Trophoblast cell (in vitro differentiated cells and primary cell): ENCODE measurements at regions not wholly inside any gene's neighbourhood (a gene's known extent, or its start where the extent isn't known, plus 50 kb on each side); places are given as distances from the start of the nearest gene placed in this dataset.

Experiments
- DNase-seq, 2 donors: peaks; one replicate each; pipeline ENCODE4 v3.0.0-alpha.2; 2016
- H2AFZ ChIP-seq: 2 replicates; pipeline ENCODE4 v1.6.1; 2013; ENCODE audit warnings: low read length, moderate library complexity, mild to moderate bottlenecking; ENCODE audit not compliant: insufficient read depth, poor library complexity
- H2AK5ac ChIP-seq: 2 replicates; pipeline ENCODE4 v1.6.1; 2013; ENCODE audit warnings: mild to moderate bottlenecking, low read length
- H2BK120ac ChIP-seq: 2 replicates; pipeline ENCODE4 v1.6.1; 2013; ENCODE audit warnings: low read length, mild to moderate bottlenecking, moderate library complexity; ENCODE audit not compliant: insufficient read depth, poor library complexity
- H2BK12ac ChIP-seq: 2 replicates; pipeline ENCODE4 v1.6.1; 2013; ENCODE audit warnings: mild to moderate bottlenecking, low read length, moderate library complexity
- H2BK5ac ChIP-seq: 2 replicates; pipeline ENCODE4 v1.6.1; 2013; ENCODE audit warnings: low read length, low read depth, moderate library complexity, mild to moderate bottlenecking; ENCODE audit not compliant: poor library complexity
- H3K14ac ChIP-seq: 2 replicates; pipeline ENCODE4 v1.6.1; 2013; ENCODE audit warnings: mild to moderate bottlenecking, low read length
- H3K18ac ChIP-seq: 2 replicates; pipeline ENCODE4 v1.6.1; 2013; ENCODE audit warnings: mild to moderate bottlenecking, low read length
- H3K23ac ChIP-seq: 2 replicates; pipeline ENCODE4 v1.6.1; 2013; ENCODE audit warnings: low read length
- H3K27ac ChIP-seq: 2 replicates; pipeline ENCODE4 v1.5.1; 2013; ENCODE audit warnings: low read depth, mild to moderate bottlenecking, inconsistent platforms, low read length, moderate library complexity
- H3K27me3 ChIP-seq: 2 replicates; pipeline ENCODE4 v1.6.1; 2013; ENCODE audit warnings: inconsistent platforms, mild to moderate bottlenecking, low read length, moderate library complexity; ENCODE audit not compliant: insufficient read depth
- H3K36me3 ChIP-seq, 2 experiments: 1 replicate in 1 of 2; 2 replicates in 1 of 2; pipeline ENCODE4 v1.6.1; 2013; ENCODE audit warnings: low read length in 2 of 2, mild to moderate bottlenecking in 2 of 2, moderate library complexity in 1 of 2; ENCODE audit not compliant: insufficient read depth in 2 of 2, control insufficient read depth in 1 of 2
- H3K4ac ChIP-seq: 2 replicates; pipeline ENCODE4 v1.6.1; 2013; ENCODE audit warnings: low read depth, mild to moderate bottlenecking, low read length, moderate library complexity
- H3K4me1 ChIP-seq, 2 experiments: 1 replicate in 1 of 2; 2 replicates in 1 of 2; pipeline ENCODE4 v1.6.1; 2013; ENCODE audit warnings: low read length in 2 of 2, mild to moderate bottlenecking in 2 of 2, moderate library complexity in 1 of 2; ENCODE audit not compliant: insufficient read depth in 2 of 2, control insufficient read depth in 1 of 2
- H3K4me2 ChIP-seq: 2 replicates; pipeline ENCODE4 v1.6.1; 2013; ENCODE audit warnings: inconsistent platforms, mild to moderate bottlenecking, low read length, moderate library complexity
- H3K4me3 ChIP-seq: 2 replicates; pipeline ENCODE4 v1.5.1; 2013; ENCODE audit warnings: mild to moderate bottlenecking, low read depth, low read length, inconsistent platforms
- H3K79me1 ChIP-seq: one replicate; pipeline ENCODE4 v1.6.1; 2013; ENCODE audit warnings: low read length
- H3K79me2 ChIP-seq: 2 replicates; pipeline ENCODE4 v1.6.1; 2013; ENCODE audit warnings: low read length, mild to moderate bottlenecking; ENCODE audit not compliant: control insufficient read depth, insufficient read depth, poor library complexity
- H3K9ac ChIP-seq: 2 replicates; pipeline ENCODE4 v1.6.1; 2013; ENCODE audit warnings: mild to moderate bottlenecking, low read length
- H3K9me3 ChIP-seq: 2 replicates; pipeline ENCODE4 v1.6.1; 2013; ENCODE audit warnings: low read depth, mild to moderate bottlenecking, control low read depth, inconsistent platforms, low read length; ENCODE audit not compliant: insufficient read depth
- H4K12ac ChIP-seq: 2 replicates; pipeline ENCODE4 v1.6.1; 2013; ENCODE audit warnings: low read depth, mild to moderate bottlenecking, low read length, moderate library complexity
- H4K8ac ChIP-seq: 2 replicates; pipeline ENCODE4 v1.6.1; 2013; ENCODE audit warnings: low read depth, mild to moderate bottlenecking, low read length, moderate library complexity
- H4K91ac ChIP-seq: one replicate; pipeline ENCODE4 v1.6.1; 2013; ENCODE audit warnings: low read depth, mild to moderate bottlenecking, low read length, moderate library complexity
- WGBS: extraction: QIAGEN DNeasy Blood & Tissue Kit; methylation state at CpG from one replicate; pipeline ENCODE4 v1.1.7; 2013; ENCODE audit warnings: missing lambda C conversion rate; ENCODE audit not compliant: insufficient read length, insufficient coverage; ENCODE audit errors: extremely low coverage; 5-methylcytosine and 5-hydroxymethylcytosine counted together

- no peak overlapping the region for H2AK5ac ChIP-seq
- H2AFZ ChIP-seq = no peak overlapping the region
- no peak overlapping the region for H3K4ac ChIP-seq
- no peak overlapping the region for H3K18ac ChIP-seq
- no peak overlapping the region for H2BK5ac ChIP-seq
- H3K23ac ChIP-seq = no peak overlapping the region
- H3K4me2 ChIP-seq = no peak overlapping the region
- H3K27me3 ChIP-seq = no peaks in the 10 kb centered on the region
- no peaks in the 10 kb centered on the region for H3K79me1 ChIP-seq
- no peak for DNase-seq
- H4K12ac ChIP-seq = no peak overlapping the region
- no CpG with 5 or more reads among the region's 1 CpG for WGBS
- H3K9ac ChIP-seq = no peak overlapping the region
- H3K79me2 ChIP-seq = no peaks in the 10 kb centered on the region
- no peaks in the 10 kb centered on the region for H3K36me3 ChIP-seq
- no peak overlapping the region for H4K8ac ChIP-seq
- H4K91ac ChIP-seq = no peak overlapping the region
- H3K4me3 ChIP-seq = no peak overlapping the region
- no peak overlapping the region for H2BK12ac ChIP-seq
- no peak overlapping the region for H2BK120ac ChIP-seq
- no peaks in the 10 kb centered on the region for H3K9me3 ChIP-seq
- no peak overlapping the region for H3K27ac ChIP-seq
- no peaks in the 10 kb centered on the region for H3K4me1 ChIP-seq
- H3K14ac ChIP-seq = no peak overlapping the region
Measured at GRCh38 chr6:80472271-80472670, 365.8 kb downstream of the BCKDHB start.

GRCh38 chr6:80469977-80470376, 363.5 kb downstream of the BCKDHB start:
- H3K4me1 ChIP-seq = no peaks in the 10 kb centered on the region
- H3K27ac ChIP-seq = no peak overlapping the region

DNA sequence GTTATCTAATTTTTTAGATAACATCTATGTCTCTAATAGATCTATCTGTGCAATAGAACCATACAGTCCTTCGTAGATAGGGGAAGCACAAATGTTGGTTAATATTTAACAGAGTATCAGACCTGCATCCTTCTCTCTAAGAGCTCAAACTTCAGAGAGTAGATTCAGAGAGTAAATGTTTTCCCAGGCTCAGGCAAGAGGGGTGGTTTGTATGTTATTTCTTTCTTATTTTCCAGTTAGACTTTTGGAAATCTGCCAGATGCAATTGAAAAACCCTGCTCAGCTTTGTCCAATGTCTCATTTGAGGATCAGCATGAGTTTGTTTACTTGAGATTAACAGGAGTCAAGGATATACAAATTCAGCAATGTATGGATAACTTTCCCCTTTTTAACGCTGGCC, 361.9 kb downstream of the BCKDHB start:
- WGBS = no CpG with 5 or more reads among the region's 2 CpGs
- Histone ChIP-seq H3K79me2 (no peaks in the 10 kb centered on the region), H3K18ac (no peak overlapping the region), H3K23ac (no peak overlapping the region), H3K79me1 (no peaks in the 10 kb centered on the region), H2BK5ac (no peak overlapping the region), H2AFZ (no peak overlapping the region), H3K36me3 (no peaks in the 10 kb centered on the region), H3K14ac (no peak overlapping the region), H2AK5ac (no peak overlapping the region), H3K9me3 (no peaks in the 10 kb centered on the region), H3K4me2 (no peak overlapping the region), H2BK12ac (no peak overlapping the region), H3K27ac (no peak overlapping the region), H4K8ac (no peak overlapping the region), H4K12ac (no peak overlapping the region), H2BK120ac (no peak overlapping the region), H3K4me1 (no peaks in the 10 kb centered on the region), H3K4ac (no peak overlapping the region), H3K4me3 (no peak overlapping the region), H3K9ac (no peak overlapping the region), H4K91ac (no peak overlapping the region), H3K27me3 (no peaks in the 10 kb centered on the region)
- no peak for DNase-seq

More at GRCh38 chr6:80469977-80470376, 363.5 kb downstream of the BCKDHB start:
- Histone ChIP-seq H3K23ac (no peak overlapping the region), H3K79me2 (no peaks in the 10 kb centered on the region), H2BK12ac (no peak overlapping the region), H3K9me3 (no peaks in the 10 kb centered on the region), H3K9ac (no peak overlapping the region), H3K4me3 (no peak overlapping the region), H4K8ac (no peak overlapping the region), H2BK5ac (no peak overlapping the region), H2AFZ (no peak overlapping the region), H2AK5ac (no peak overlapping the region), H3K36me3 (no peaks in the 10 kb centered on the region), H3K27me3 (no peaks in the 10 kb centered on the region), H3K18ac (no peak overlapping the region), H3K4ac (no peak overlapping the region), H3K14ac (no peak overlapping the region), H4K12ac (no peak overlapping the region), H2BK120ac (no peak overlapping the region), H4K91ac (no peak overlapping the region), H3K79me1 (no peaks in the 10 kb centered on the region), H3K4me2 (no peak overlapping the region)
- no CpG with 5 or more reads among the region's 2 CpGs for WGBS
- peak in 1 of 2 donors; percentile 44 for DNase-seq

DNA sequence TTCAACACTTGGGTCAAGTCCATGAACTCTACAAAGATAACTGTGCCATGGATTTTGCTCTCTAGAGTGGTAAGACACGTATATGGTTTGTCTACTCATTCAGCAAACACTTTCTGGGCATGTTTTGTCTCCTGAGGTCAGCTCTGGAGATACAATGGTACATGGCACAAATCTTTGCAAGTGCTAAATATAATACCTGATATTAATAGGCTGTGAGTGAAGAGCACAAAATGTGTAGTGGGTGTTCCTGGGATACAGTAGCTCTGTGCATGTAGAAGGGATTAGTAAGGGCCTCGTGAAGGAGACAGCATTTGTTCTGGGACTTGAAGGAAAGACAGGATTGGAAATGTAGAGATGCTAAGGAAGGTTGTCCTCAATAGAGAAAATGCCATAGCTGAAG, 360.9 kb downstream of the BCKDHB start:
- H3K79me1 ChIP-seq = no peaks in the 10 kb centered on the region
- no peak overlapping the region for H3K9ac ChIP-seq
- H3K27me3 ChIP-seq = no peaks in the 10 kb centered on the region
- H3K9me3 ChIP-seq = no peaks in the 10 kb centered on the region
- no peak overlapping the region for H3K4me2 ChIP-seq
- no peak for DNase-seq
- no peaks in the 10 kb centered on the region for H3K79me2 ChIP-seq
- H4K8ac ChIP-seq = no peak overlapping the region
- H3K14ac ChIP-seq = no peak overlapping the region
- no peak overlapping the region for H4K12ac ChIP-seq
- no peak overlapping the region for H2BK12ac ChIP-seq
- H3K23ac ChIP-seq = no peak overlapping the region
- no peak overlapping the region for H2AFZ ChIP-seq
- WGBS = no CpG with 5 or more reads among the region's 2 CpGs
- no peak overlapping the region for H4K91ac ChIP-seq
- H3K18ac ChIP-seq = no peak overlapping the region
- no peak overlapping the region for H3K4ac ChIP-seq
- no peak overlapping the region for H3K27ac ChIP-seq
- H3K36me3 ChIP-seq = no peaks in the 10 kb centered on the region
- H2BK5ac ChIP-seq = no peak overlapping the region
- no peak overlapping the region for H3K4me3 ChIP-seq
- no peak overlapping the region for H2AK5ac ChIP-seq
- no peaks in the 10 kb centered on the region for H3K4me1 ChIP-seq
- no peak overlapping the region for H2BK120ac ChIP-seq
